K562 (cell line): ENCODE measurements at regions not wholly inside any gene's neighbourhood (a gene's known extent, or its start where the extent isn't known, plus 50 kb on each side); places are given as distances from the start of the nearest gene placed in this dataset.

ENCODE experiments used
- ATAC-seq: fragments of 200-7000 bp; cut with Tn5 transposase; 3 replicates; pipeline ENCODE4 v1.9.1; 2020; ENCODE audit warnings: moderate library complexity
- BruUV-seq: library from RNA; stranded (reverse); fragments of 400-500 nt; replicated peaks from 2 replicates; lab custom pipeline; 2021; lab: Mats Ljungman, UMichigan
- CTCF ChIA-PET: fragments of 300-600 bp; formaldehyde crosslinking; extraction: SDS; loops from one replicate; lab custom pipeline; 2021; ENCODE audit warnings: low intra/inter-chr PET ratio; lab: Yijun Ruan, JAX
- POLR2A ChIA-PET: fragments of 300-600, 350-650 bp; sonication (Branson Sonifier 250); formaldehyde crosslinking; extraction: SDS; loops from one replicate; lab custom pipeline; 2021; ENCODE audit warnings: antibody characterized with exemption, inconsistent platforms; lab: Yijun Ruan, JAX
- DNase-seq, 4 experiments: peaks; one replicate each; pipeline versions ENCODE4 v3.0.0 to v3.0.0-alpha.2; 2011 to 2018; ENCODE audit warnings: low spot score in 3 of 4, mixed read lengths in 3 of 4; ENCODE audit errors: extremely low read depth in 1 of 4
- FAIRE-seq: peaks from 2 replicates; lab custom pipeline; 2011; peaks lifted over from hg19 to GRCh38; lab: Jason Lieb, UNC
- H2AFZ ChIP-seq: 2 replicates; pipeline ENCODE4 v1.6.0; 2011; ENCODE audit warnings: low read depth, low read length, control low read depth, inconsistent platforms
- H3K27ac ChIP-seq: fragments of 200-600 bp; 3 replicates; pipeline ENCODE4 v1.8.0; 2011; ENCODE audit warnings: low read depth, mild to moderate bottlenecking, control low read depth, inconsistent platforms, low read length, moderate library complexity, mixed read lengths; ENCODE audit errors: extremely low read depth
- H3K27me3 ChIP-seq, 2 experiments: fragments of 300-600 bp in 1 of 2; 2 replicates in 1 of 2; 3 replicates in 1 of 2; pipeline versions ENCODE4 v1.6.0 to v1.8.0; 2011; ENCODE audit warnings: inconsistent platforms in 2 of 2, low read length in 2 of 2, mild to moderate bottlenecking in 1 of 2, mixed read lengths in 1 of 2, moderate library complexity in 1 of 2; ENCODE audit not compliant: control insufficient read depth in 2 of 2, insufficient read depth in 2 of 2
- H3K36me3 ChIP-seq: fragments of 300-600 bp; 3 replicates; pipeline ENCODE4 v1.8.0; 2011; ENCODE audit warnings: mild to moderate bottlenecking, low read length, inconsistent platforms; ENCODE audit not compliant: control insufficient read depth, insufficient read depth
- H3K4me1 ChIP-seq, 2 experiments: fragments of 200-600 bp in 1 of 2; replicated peaks in 1 of 2; 2 replicates in 1 of 2; 3 replicates in 1 of 2; pipeline versions ENCODE4 v1.5.1 to v1.8.0; 2011; ENCODE audit warnings: inconsistent platforms in 2 of 2, low read length in 2 of 2, mild to moderate bottlenecking in 1 of 2, mixed read lengths in 1 of 2, moderate library complexity in 1 of 2; ENCODE audit not compliant: control insufficient read depth in 2 of 2, insufficient read depth in 2 of 2
- H3K4me2 ChIP-seq: 2 replicates; pipeline ENCODE4 v1.6.1; 2011; ENCODE audit warnings: low read length, control low read depth, inconsistent platforms, mixed read lengths; ENCODE audit not compliant: insufficient read depth
- H3K4me3 ChIP-seq: fragments of 200-600 bp; sonication (generic), shearing (Covaris generic); 2 replicates; pipeline ENCODE4 v1.5.1; 2016; ENCODE audit warnings: control low read depth, inconsistent platforms
- H3K79me2 ChIP-seq: fragments of 200-600 bp; 3 replicates; pipeline ENCODE4 v1.8.0; 2011; ENCODE audit warnings: low read length, inconsistent platforms; ENCODE audit not compliant: control insufficient read depth, insufficient read depth
- H3K9ac ChIP-seq, 2 experiments: 2 replicates each; pipeline versions ENCODE4 v1.6.0 to v1.6.1; 2011; ENCODE audit warnings: low read depth in 2 of 2, low read length in 2 of 2, control low read depth in 1 of 2, inconsistent platforms in 1 of 2, mild to moderate bottlenecking in 1 of 2, mixed read lengths in 1 of 2; ENCODE audit not compliant: insufficient read depth in 1 of 2
- H3K9me1 ChIP-seq: one replicate; pipeline ENCODE4 v1.6.0; 2011; ENCODE audit warnings: inconsistent platforms, mild to moderate bottlenecking, low read length, moderate library complexity; ENCODE audit not compliant: control insufficient read depth, insufficient read depth
- H3K9me3 ChIP-seq: replicated peaks from 2 replicates; pipeline ENCODE4 v1.5.1; 2011; ENCODE audit warnings: low read depth, low read length, inconsistent platforms; ENCODE audit not compliant: control insufficient read depth, insufficient read depth
- H4K20me1 ChIP-seq: replicated peaks from 2 replicates; pipeline ENCODE4 v1.6.1; 2011; ENCODE audit warnings: low read length, inconsistent platforms, mixed read lengths; ENCODE audit not compliant: control insufficient read depth, insufficient read depth
- ATF7 ChIP-seq: fragments of 450-650 bp; IDR thresholded peaks from 2 replicates; pipeline ENCODE4 v1.7.1; 2014; ENCODE audit warnings: mild to moderate bottlenecking, moderate library complexity
- BRD4 ChIP-seq: fragments of 200-600 bp; sonication (generic); IDR thresholded peaks from 2 replicates; pipeline ENCODE4 v1.6.1; 2017; ENCODE audit warnings: inconsistent platforms
- FOXJ3 ChIP-seq: sonication (generic); formaldehyde crosslinking; IDR thresholded peaks from 2 replicates; pipeline ENCODE4 v1.4.0; 2020; ENCODE audit warnings: mild to moderate bottlenecking, missing genetic modification reagents
- FOXP4 ChIP-seq: sonication (generic); formaldehyde crosslinking; IDR thresholded peaks from 2 replicates; pipeline ENCODE4 v1.8.0; 2022; ENCODE audit warnings: mild to moderate bottlenecking, missing genetic modification reagents, borderline replicate concordance
- HDAC3 ChIP-seq: fragments of 450-650 bp; IDR thresholded peaks from 2 replicates; pipeline ENCODE4 v1.6.1; 2018; ENCODE audit warnings: borderline replicate concordance, mild to moderate bottlenecking, moderate library complexity; ENCODE audit not compliant: partially characterized antibody
- NFIC ChIP-seq: fragments of 450-650 bp; IDR thresholded peaks from 2 replicates; pipeline ENCODE4 v1.6.1; 2017; ENCODE audit warnings: mild to moderate bottlenecking, inconsistent platforms
- NFYB ChIP-seq: IDR thresholded peaks from 2 replicates; pipeline ENCODE4 v1.6.1; 2011; ENCODE audit warnings: mild to moderate bottlenecking, moderate library complexity; ENCODE audit not compliant: insufficient read length; ENCODE audit errors: extremely low read depth
- POLR2B ChIP-seq: fragments of 450-650 bp; IDR thresholded peaks from 2 replicates; pipeline ENCODE4 v1.6.1; 2018; ENCODE audit warnings: low read depth; ENCODE audit not compliant: partially characterized antibody
- RBM15 ChIP-seq: fragments of 200-400 bp; formaldehyde crosslinking; IDR thresholded peaks from 2 replicates; pipeline ENCODE4 v1.6.1; 2018; ENCODE audit warnings: mild to moderate bottlenecking, low read length, moderate library complexity; ENCODE audit not compliant: insufficient read depth
- RBM17 ChIP-seq: fragments of 200-400 bp; formaldehyde crosslinking; IDR thresholded peaks from 2 replicates; pipeline ENCODE4 v1.6.1; 2017; ENCODE audit warnings: low read depth, mild to moderate bottlenecking, low read length, borderline replicate concordance
- SMC3 ChIP-seq: conservative IDR thresholded peaks from 2 replicates; pipeline ENCODE4 v1.6.1; 2011; ENCODE audit warnings: low read depth, low read length, improper control_type of control experiment; ENCODE audit not compliant: insufficient read depth
- STAT6 ChIP-seq: sonication (generic); formaldehyde crosslinking; IDR thresholded peaks from 2 replicates; pipeline ENCODE4 v1.8.1; 2023; ENCODE audit warnings: mild to moderate bottlenecking, missing genetic modification reagents
- ZC3H11A ChIP-seq: IDR thresholded peaks from 2 replicates; pipeline ENCODE4 v1.6.1; 2012; ENCODE audit warnings: low read depth, low read length, improper control_type of control experiment
- ZFX ChIP-seq: sonication (generic); formaldehyde crosslinking; IDR thresholded peaks from 2 replicates; pipeline ENCODE4 v1.8.0; 2022; ENCODE audit warnings: mild to moderate bottlenecking, missing genetic modification reagents, moderate library complexity
- ZNF395 ChIP-seq: fragments of 200-800 bp; sonication (Bioruptor generic); IDR thresholded peaks from 2 replicates; pipeline ENCODE4 v1.6.1; 2017; ENCODE audit warnings: missing genetic modification characterization, missing compliant biosample characterization
- WGBS: fragments of 100-300 bp; shearing (Covaris generic); methylation state at CpG from one replicate; pipeline ENCODE4 v1.1.6; 2016; ENCODE audit warnings: low coverage, mixed read lengths; ENCODE audit not compliant: insufficient coverage; ENCODE audit errors: missing lambda C conversion rate; 5-methylcytosine and 5-hydroxymethylcytosine counted together
- in situ Hi-C: fragments of 300-500 bp; cut with MboI; formaldehyde crosslinking; loops from 4 replicates; pipeline ENCODE4 v1.15.0; 2018; ENCODE audit warnings: inconsistent platforms, mixed read lengths
- intact Hi-C: fragments of 100-400 bp; cut with micrococcal nuclease; formaldehyde crosslinking; loops from 2 replicates; pipeline ENCODE4 v1.14.2; 2022

DNA sequence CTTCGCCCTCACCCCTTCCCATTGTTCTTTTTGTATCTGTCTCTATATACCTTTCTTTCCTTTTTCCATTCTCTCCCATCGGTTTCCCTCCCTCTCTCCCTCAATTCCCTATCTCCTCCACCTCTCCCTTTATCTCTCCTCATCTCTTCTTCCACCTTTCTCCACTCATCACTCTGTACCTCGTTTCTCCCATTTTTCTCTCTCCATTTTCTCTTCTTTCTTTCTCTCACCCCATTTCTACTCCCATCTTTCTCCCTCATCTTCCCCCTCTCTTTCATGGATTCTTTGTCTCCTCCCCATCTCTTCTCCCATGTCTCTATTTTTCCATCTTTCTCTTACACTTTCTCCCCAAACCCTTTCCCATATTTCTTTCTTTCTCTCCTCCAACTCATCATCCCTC is 385.9 kb upstream of the CLINT1 start (continued):
- TF ChIP-seq FOXP4 = no peak
- TF ChIP-seq ZC3H11A = no peak
- no peak for TF ChIP-seq HDAC3
- TF ChIP-seq NFYB = no peak
- TF ChIP-seq NFIC = no peak
- TF ChIP-seq BRD4 = no peak
- TF ChIP-seq ATF7 = no peak

DNA sequence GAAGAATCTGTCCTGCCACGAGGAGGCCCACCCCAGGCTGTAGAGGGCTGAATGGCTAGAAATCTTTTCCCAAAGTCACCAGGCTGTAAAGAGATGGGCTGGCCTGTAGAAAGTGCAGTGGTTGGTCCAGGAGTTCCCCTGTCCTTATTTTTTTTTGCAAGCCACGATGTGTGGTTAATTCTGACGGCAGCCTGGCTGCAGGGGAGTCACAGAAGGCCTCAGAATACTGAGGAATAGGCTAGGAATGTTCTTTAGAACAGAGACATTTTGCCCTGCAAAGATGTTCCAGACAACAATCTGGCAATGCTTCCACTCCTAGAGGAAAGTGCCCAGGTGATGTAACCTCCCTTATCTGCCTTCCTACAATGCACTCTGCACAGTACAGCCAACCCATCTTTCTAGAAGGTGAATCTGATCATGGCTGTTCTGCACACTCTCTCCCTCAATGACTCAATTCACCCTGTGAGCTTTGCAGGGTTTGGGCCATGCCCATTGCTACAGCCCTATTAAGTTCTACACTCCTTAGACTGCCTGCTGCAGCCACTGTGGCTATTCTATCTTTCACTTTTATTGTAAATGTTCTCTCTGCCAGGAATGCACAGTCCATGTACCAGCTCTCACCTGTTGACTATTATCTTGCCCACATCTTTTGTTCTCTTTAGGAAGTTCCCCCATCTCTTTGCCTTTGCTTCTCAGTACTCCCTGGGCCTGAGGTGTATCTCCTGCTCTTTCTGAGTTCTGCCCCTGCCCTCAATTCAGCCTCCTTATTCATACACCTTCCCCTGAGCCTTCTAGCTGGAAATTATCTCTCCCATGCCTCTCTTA is 377.8 kb upstream of the CLINT1 start:
- no TSS peak for BruUV-seq
- H3K36me3 ChIP-seq = no peaks in the 10 kb centered on the region
- H3K79me2 ChIP-seq = no peaks in the 10 kb centered on the region
- ChIA-PET POLR2A (no interaction called here), CTCF (no interaction called here)
- no peak overlapping the region for H3K4me3 ChIP-seq
- H4K20me1 ChIP-seq = no peaks in the 10 kb centered on the region
- no peak for DNase-seq
- WGBS = 0% methylated on average over 3 of the region's 3 CpGs
- no peak overlapping the region for H3K4me2 ChIP-seq
- no peaks in the 10 kb centered on the region for H3K27me3 ChIP-seq
- in situ Hi-C loops = no loop called here
- intact Hi-C loops = no loop called here
- H3K4me1 ChIP-seq = no peaks in the 10 kb centered on the region
- H3K27ac ChIP-seq = no peak overlapping the region
- no peak overlapping the region for H3K9ac ChIP-seq
- H3K9me1 ChIP-seq = no peaks in the 10 kb centered on the region
- no peak for ATAC-seq
- H2AFZ ChIP-seq = no peak overlapping the region
- H3K9me3 ChIP-seq = no peaks in the 10 kb centered on the region
- FAIRE-seq = no peak
- no peak for TF ChIP-seq FOXJ3
- no peak for TF ChIP-seq RBM15
- no peak for TF ChIP-seq STAT6 (CRISPR knock-in tag)
- no peak for TF ChIP-seq RBM17
- no peak for TF ChIP-seq POLR2B
- TF ChIP-seq ZFX (CRISPR knock-in tag) = no peak
- no peak for TF ChIP-seq SMC3
- TF ChIP-seq ZNF395 = no peak
